GM19035 (cell line): ENCODE measurements at regions not wholly inside any gene's neighbourhood (a gene's known extent, or its start where the extent isn't known, plus 50 kb on each side); places are given as distances from the start of the nearest gene placed in this dataset.

Experiments
- ATAC-seq: cut with Tn5 transposase; IDR thresholded peaks from one replicate; pipeline ENCODE4 v1.9.1; 2021; ENCODE audit not compliant: unreplicated experiment

DNA sequence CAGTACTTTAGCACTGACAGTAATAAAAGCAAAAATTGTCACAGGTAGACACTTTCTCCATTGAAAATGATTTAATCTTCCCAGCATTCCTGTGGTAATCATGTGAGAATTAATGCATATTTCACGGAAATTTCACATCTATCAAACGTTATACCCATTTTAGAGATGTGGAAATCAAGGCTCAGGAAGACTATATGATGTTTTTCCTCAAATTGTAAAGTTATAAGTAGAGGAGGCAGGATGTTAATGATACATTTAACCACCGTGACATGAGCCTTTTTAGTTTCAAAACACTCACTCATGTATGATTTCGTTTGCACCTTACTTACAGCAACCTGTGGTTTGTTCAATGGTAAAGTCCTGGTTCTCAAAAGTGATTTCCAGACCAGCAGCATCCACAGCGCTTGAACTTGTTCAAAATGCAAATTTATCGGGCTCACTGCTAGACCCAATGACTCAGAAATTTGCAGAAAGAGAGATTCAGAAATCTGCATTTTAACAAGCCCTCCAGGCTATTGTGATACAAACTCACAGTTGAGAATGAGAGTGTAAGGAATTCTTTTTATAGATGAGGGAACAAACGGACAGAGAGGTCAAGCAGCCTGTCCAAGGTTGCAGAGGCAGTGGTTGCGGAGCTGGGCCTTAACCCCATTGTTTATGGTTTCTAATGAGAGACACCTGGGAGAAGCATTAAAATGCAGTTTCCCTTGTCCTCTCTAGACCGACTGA, 654.8 kb upstream of the TBX3 start:
- peak; percentile 72 for ATAC-seq

DNA sequence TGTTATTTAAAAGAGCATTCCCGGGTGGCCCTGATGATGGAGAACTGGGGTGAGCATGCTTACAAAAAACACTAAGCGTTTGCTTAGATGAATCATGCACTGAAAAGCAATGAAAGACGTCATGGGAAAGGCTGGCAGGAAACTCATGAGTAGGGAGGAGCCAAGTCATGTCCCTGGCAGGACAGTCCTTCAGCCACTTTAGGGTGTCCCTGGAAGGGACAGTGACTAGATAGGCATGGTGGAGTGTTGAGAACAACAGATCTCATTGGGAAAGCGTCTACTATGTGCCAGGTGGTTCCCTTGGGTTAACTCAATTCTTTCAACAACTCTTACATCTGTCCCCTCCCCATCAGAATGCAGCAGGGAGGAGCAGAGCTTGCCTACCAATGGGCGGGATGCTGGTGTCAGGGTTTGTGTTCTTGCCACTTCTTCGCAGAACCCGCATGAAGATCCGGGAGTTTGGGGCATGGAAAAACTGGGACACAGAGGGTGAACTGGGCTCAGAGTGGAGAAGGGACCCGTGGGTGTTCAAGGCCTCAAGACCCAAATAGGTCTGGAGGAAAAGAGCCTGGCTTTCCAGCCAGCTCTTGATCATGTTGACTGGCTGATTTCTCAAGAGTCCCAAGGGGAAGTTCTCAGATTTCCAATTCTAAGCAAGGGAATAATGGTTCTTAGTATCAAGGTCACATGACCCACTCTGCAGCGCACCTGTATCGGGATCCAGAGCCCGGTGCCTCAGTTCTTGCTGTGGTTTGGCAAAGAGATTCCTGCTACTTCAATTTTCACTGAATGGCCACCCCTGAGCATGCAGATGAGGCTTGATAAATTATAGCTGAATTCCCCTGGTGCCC, 653.9 kb upstream of the TBX3 start:
- no peak for ATAC-seq

DNA sequence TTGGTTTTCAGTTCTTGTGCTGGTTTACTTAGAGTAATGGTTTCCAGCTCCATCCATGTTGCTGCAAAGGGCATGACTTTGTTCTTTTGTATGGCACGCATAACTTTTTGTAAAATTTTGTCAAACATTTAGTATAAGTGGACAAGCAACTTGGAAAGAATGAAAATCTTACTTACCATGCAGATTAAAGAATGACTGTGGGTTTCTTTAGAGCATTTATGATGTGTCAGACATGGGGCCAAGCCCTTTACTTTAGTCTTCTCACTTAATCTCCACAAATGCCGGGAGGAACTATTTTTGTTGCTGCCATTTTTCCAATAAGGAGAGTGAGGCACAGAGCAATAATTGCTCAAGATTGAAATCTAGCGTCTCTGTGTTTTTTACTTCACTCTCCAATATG, 652.5 kb upstream of the TBX3 start:
- no peak for ATAC-seq

DNA sequence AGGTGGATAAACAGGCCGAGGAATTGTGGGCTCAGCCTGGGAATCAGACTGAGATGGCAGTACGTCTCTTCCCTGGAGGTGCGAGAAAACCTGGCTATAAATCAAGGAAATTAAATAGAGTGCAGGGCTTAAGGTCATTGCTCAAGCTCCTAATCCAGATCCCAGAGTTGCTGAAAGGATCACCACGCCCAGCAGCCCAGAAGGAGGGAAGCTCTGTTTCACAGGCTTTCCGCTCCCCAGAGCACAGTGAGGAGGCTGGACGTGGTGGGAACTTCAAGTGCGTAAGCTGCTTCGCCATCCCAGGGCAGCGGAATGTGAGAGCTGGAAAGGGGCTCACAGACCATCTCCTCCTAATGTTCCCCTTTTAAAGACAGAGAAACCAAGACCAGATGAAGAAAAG, 651.6 kb upstream of the TBX3 start:
- no peak for ATAC-seq

DNA sequence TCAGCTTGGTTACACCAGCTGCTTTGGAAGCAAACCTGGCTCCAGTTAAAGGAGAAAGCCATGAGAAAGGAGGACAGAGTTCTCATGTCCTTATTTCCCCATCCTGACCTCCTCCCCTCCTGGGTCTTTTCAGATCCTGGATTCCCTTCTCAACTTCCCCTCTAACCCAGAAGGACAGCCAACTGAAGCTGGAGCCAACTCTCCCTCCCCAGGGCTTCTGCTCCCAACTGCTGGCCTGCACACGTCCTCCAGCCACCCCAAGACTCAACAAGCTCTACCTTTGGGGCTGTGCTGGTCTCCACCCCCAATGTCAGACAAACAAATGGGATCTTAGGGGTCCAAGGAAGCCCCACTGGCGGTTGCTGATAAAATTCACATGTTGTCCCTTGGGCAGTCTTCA, 651.1 kb upstream of the TBX3 start:
- no peak for ATAC-seq

DNA sequence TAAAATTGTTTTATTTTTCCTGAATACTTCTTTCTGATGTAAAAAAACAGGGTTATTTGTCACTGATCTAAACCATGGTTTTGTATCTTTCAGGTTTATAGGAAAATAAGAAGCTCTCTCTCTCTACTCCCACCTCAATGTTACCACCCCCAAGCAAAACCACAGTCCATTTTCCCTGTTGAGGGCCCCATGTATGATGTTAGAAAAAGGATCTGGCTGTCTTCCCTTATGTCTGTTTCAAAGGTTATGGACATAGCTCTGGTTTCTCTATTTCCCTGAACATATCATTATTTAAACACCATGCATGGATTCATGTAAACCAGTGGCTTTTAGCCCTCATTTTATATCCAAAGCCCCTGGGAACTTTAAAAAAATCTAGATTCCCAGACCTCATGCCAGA, 649.0 kb upstream of the TBX3 start:
- ATAC-seq: no peak

DNA sequence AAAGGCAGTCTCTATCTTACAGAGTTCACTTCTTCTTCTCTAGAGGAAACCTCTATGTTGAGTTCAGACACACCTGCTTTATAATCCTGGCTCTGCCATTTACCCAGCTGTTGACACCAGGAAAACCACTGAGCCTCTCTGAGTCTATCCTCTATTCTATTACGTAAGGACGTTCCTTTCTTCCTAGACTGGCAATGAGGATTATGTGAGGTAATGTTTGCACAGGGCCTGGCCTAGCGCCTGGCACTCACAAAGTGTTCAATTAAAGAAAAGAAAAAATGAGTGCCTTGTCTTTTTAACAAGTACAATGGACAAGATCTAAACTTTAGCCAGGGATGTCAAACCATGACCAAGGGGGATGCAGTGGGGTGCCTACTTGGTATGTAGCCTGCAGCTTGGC, 641.9 kb upstream of the TBX3 start:
- ATAC-seq: no peak

DNA sequence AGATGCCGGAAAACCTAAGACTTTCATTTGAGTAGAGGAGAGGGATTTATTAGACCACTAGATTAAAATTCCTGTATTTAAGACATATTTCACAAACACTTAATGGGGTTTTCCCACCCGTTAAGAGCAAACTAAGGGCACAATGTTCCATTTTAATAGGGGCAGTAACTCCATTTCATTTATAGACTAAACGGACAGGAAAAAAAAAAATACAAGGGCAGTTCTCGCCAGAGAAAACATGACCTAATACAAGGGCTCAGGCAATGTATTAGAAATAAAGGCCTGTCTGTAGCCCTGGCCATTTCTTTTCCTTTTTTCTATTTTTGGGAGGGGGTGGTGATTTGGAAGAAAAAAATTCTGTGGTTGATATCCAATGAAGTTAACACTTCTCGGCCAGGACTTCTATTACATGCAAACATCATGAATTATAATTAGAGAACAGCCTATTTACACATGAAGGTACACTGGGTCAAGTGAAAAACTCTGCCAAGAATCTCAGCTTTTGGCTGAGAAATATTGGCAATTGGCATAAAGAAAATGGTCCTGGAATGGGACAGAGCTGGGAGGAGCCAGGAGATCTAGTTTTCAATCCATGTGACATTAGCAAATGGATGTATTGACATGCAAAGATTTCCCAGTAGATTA, 641.1 kb upstream of the TBX3 start:
- no peak for ATAC-seq

DNA sequence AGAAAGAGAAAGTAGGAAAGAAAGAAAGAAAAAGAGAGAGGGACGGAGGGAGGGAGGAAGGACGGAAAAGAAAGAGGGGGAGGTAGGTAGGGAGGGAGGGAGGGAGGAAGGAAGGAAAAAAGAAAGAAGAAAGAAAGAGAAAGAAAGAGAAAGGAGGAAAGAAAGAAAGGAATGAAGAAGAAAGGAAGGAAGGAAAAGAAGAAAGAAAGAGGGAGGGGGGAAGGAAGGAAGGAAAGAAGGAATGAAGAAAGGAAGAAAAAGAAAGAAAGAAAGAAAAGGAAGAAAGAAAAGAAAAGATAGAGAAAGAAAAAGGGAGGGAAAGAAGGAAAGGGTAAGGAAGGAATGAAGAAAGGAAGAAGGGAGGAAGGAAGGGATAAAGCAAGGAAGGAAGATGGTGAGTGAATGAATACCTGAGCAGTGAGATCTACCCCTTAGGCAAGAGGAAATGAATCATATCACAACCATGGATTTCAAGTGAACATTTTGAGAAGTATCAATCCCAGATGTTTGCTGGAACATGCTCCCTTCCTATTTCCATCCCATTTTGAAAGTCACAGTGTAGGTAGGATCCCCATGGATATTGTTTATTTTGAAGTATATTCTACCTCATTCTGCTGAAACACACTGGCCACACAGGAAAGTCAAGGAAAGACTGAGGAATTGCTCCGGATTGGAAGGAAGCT, 639.4 kb upstream of the TBX3 start:
- no peak for ATAC-seq

DNA sequence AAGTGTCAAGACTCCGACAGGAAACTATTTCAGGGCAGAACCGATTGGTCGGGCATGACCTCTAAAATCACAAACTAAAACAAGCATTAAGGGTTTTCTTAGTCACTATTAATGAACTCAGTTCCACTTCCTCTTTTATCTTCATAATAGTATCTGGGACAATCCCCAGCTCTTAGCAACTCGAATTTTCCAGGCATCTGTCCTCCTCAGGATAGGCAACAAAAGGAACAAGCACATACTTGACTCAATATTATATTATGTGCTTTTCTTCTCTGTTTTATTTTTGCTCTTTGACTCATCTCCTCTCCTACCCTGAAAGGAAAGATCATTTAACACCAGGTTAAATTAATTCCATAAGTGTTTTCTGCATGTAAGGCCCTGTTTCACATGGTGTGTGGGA, 638.3 kb upstream of the TBX3 start:
- ATAC-seq: peak; percentile 89

DNA sequence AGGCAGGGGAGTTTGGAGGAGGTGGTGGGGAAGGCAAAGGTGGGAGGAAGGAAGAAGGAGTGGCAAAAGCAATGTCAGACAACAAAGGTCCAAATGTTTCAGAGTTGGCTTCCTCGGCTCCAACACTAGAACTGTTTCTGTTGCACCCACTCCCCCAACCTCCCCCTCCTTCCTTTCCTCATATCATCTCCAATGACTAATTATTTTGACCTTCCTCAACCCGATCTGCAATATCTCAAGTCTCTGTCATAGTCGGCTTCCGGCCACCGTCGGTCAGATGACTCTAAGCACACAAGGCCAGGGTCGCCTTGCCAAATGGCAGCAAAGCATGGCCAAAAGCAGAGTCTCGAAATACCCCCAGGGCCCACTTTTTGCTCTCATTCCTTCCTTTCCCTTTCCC, 637.0 kb upstream of the TBX3 start:
- ATAC-seq: no peak

DNA sequence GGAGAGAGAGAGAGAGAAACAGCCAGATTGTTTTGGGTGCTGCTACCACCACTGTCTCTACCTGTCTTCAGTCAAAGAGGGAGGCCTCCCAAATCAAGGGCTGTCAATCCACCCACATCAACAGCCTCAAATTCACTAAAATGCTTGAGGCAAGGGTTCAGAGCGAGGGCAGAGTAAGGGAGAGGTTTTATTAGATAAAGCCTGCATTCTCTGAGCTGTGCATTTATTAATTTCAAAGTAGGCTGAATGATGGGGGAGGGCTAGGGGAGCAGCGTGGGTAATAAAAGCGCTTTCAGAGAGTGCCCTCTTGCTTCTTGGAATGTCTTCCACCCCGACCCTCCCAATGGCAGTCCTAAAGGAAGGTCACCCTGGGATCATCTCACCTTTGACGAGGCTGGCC, 636.5 kb upstream of the TBX3 start:
- no peak for ATAC-seq

DNA sequence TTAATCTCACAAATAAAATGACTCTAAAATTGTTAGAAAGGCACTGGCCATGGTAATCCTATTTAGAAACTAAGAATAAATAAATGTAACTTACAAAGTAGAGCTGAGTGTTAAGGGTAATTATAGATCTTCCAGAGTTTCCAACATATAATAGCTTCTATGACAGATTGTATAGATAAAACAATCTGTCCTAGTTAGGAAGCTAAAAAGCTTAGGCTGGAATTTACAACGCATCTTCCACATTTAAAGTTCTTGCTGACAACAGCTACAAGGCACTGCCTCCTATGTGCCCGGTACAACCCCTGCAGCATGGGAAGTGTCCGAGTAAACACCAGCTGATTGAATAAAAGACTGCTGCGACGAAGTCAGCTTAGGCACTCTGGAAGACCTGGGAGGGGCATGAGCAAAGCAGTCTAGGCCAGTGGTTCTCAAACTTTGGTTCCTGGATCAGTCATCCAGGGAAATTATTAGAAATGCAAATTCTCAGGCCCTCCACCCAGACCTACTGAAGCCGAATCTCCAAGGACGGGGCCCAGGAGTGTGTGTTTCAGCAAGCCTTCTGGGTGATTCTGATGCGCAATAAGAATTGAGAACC, 635.6 kb upstream of the TBX3 start:
- ATAC-seq: no peak

DNA sequence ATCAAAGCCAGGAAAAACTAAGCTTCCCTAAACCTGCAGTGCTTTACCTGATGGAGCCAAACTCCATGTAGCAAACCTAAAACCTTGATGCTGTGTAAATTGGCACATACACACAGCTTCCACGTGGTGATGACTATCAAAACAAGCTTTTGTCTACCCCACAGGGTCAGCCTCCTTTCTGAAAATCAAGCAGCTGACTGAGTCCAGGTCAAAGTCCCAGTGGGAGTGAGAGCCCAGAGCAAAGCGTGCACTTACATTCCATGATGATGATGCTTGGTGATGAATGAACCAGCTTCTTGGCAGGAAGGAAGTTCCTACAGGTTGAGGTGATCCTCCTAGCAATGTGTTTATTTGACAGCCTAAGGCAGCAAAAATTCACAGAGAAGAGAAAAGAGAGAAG, 630.0 kb upstream of the TBX3 start:
- no peak for ATAC-seq

DNA sequence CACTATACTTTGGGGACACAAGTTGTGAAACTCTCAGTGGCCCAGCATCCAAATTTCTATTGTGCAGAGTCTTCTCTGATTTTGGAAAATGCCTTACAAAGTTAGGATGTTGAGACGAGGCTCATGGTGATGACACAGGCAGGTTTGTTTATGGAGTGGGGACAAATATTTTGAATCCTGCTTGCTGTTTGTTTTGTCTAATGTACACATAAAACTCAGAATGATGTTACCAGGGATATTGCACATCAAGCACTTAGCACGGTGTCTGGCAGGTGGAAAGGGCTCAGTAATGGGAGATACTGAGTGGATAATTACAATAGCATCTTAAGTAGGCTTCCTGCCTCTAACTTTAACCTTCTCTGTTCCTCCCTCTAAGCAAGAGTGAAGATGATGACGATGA, 628.9 kb upstream of the TBX3 start:
- ATAC-seq: no peak

DNA sequence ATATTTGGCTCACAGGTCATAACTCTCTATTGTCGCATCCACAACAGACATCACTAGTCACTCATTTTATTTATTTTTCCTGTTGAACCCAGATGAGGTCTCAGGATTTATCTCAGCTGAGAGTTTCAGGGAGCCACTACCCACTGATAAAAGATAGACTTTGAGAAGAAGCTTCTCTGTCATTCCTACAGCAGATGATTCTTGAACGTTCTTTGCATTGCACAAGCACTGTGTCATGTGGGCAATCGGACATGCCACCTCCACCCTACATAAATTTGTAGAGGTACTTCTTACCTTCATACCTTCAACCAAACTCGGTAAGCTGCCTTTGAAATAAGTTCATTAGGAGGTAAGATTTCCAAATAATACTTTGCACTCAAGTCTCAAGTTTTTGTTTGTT, 627.9 kb upstream of the TBX3 start:
- ATAC-seq: no peak

DNA sequence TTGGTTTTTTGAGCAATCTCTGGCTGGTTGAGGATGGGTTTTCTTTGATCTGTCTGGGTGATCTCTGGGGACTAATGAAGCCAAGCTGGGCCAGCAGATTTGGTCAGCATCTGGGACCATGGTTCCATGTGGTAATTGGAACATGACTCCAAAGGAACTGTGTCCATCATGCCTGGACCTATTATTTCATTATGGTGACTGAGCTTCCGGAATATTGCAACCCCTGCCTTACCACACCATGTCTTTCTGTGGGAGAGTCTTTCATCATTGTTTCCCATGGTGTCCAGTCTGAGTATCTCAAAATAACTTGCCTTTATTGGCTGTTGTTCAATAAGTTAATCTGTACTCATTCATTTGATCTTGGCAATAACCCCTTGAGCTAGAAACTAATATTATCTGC, 624.9 kb upstream of the TBX3 start:
- no peak for ATAC-seq

DNA sequence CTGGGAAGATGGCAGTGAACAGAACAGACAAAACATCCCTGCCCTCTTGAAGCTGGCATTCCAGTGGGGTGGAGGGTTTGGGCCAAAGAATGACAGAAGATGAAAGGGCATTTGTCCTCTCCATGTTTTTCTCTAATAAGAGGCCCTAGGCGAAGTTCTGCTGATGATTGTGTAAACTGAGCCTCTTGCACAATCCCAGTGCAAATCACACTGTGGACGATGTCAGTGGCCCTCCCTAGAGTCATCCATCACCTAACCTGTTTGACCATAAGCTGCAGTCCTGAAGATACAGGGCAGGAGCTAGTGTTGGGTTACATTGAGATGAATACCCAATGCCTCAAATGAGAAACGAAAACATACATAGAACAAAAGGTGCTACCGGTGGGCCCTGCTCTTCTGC, 622.4 kb upstream of the TBX3 start:
- ATAC-seq: no peak

DNA sequence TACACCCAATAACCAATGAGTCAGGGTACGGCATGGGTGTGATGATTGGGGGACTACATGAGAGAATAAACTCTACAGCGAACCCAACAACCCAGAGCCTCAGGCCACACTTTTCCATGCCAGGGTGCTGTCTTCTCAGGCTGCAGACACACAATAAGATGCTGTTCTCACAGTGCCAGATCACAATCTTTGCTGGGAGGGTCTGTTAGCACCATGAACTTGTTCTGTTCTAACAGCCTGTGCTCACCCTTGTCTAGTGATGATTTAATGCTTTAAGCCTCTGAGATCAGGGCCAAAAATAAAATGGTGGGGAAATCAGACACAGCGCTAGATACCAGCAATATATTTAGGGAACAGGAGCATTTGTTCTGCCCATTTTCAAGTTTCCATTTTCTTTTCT, 621.9 kb upstream of the TBX3 start:
- ATAC-seq: no peak

DNA sequence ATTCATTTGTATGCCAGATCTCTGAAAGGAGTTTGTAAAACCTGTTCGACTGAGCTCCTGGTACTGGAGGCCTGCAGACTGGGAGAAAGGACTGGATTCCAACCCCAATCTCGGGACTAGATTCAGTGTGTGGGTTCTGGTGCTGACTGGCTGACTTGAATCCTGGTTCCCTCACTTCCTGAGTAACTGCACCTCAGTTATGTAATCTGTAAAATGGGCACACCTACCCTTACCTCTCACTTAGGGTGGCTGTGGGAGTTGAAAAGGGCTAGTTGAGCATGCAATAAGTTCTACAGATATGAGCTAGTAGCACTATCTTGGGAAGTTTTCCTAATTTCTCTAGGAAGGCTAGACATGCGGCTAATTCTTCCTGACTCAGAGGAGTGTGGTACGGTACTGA, 621.3 kb upstream of the TBX3 start:
- ATAC-seq: no peak

DNA sequence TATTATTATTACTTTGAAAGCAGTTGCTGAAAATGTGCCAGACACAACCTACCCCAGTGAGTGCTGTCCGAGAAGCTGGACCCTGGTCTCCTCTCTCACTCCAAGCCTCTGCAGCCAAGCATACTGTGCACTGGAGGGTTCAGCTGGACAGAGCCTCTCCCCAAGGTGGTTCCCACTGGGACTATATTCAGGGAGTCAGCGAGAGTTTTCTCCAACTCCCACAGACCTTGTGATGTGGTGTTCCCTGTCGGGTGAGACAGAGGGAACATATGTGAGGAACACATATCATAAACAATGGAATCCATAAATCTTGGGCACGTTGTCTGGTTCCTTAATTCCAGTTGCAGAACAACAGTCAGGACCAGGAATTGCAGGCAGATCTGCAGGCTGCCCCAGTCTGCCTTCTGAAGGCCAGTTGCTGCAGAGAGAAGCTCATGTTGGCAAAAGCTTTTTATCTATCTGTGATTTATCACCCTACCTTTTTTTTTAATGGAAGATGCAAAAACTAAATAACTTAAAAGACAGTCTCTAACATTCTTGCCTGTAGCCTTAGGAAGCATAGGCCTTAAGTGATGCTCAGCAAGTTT, 619.8 kb upstream of the TBX3 start:
- no peak for ATAC-seq
